H9 (cell line): ENCODE measurements at regions not wholly inside any gene's neighbourhood (a gene's known extent, or its start where the extent isn't known, plus 50 kb on each side); places are given as distances from the start of the nearest gene placed in this dataset.

Experiments
- DNase-seq: peaks from one replicate; pipeline ENCODE4 v3.0.0-alpha.2; 2017
- H2AFZ ChIP-seq: one replicate; pipeline ENCODE4 v1.6.1; 2013; ENCODE audit warnings: mild to moderate bottlenecking, low read length, control low read depth, moderate library complexity
- H2AK5ac ChIP-seq: 2 replicates; pipeline ENCODE4 v1.6.1; 2013; ENCODE audit warnings: low read length, control low read depth, mixed read lengths; ENCODE audit not compliant: insufficient read length
- H2BK120ac ChIP-seq: one replicate; pipeline ENCODE4 v1.6.1; 2013; ENCODE audit warnings: low read depth, mild to moderate bottlenecking, low read length, control low read depth, inconsistent platforms; ENCODE audit not compliant: poor library complexity, severe bottlenecking
- H2BK12ac ChIP-seq: 2 replicates; pipeline ENCODE4 v1.6.1; 2013; ENCODE audit warnings: low read length, control low read depth, mixed read lengths, low read depth; ENCODE audit not compliant: insufficient read length
- H2BK15ac ChIP-seq: 2 replicates; pipeline ENCODE4 v1.6.1; 2013; ENCODE audit warnings: low read depth, low read length, control low read depth
- H2BK20ac ChIP-seq: one replicate; pipeline ENCODE4 v1.6.1; 2013; ENCODE audit warnings: low read depth, mild to moderate bottlenecking, low read length, control low read depth, inconsistent platforms; ENCODE audit not compliant: poor library complexity, severe bottlenecking
- H2BK5ac ChIP-seq: 2 replicates; pipeline ENCODE4 v1.6.1; 2013; ENCODE audit warnings: low read length, control low read depth, mixed read lengths; ENCODE audit not compliant: insufficient read length
- H3K14ac ChIP-seq: 2 replicates; pipeline ENCODE4 v1.6.1; 2013; ENCODE audit warnings: low read length, control low read depth; ENCODE audit not compliant: insufficient read depth
- H3K18ac ChIP-seq: 2 replicates; pipeline ENCODE4 v1.6.1; 2013; ENCODE audit warnings: low read depth, mild to moderate bottlenecking, mixed read lengths, low read length, control low read depth; ENCODE audit not compliant: insufficient read length
- H3K23ac ChIP-seq: 2 replicates; pipeline ENCODE4 v1.6.1; 2013; ENCODE audit warnings: low read length, control low read depth, mixed read lengths, low read depth; ENCODE audit not compliant: insufficient read length
- H3K23me2 ChIP-seq: 2 replicates; pipeline ENCODE4 v1.6.1; 2013; ENCODE audit warnings: low read depth, mild to moderate bottlenecking, mixed read lengths, low read length, control low read depth; ENCODE audit not compliant: insufficient read length, poor library complexity, severe bottlenecking
- H3K27ac ChIP-seq: 2 replicates; pipeline ENCODE4 v1.5.1; 2013; ENCODE audit warnings: low read length, control low read depth, mixed read lengths, low read depth; ENCODE audit not compliant: insufficient read length
- H3K27me3 ChIP-seq: 2 replicates; pipeline ENCODE4 v1.6.1; 2013; ENCODE audit warnings: low read length, control low read depth, inconsistent platforms; ENCODE audit not compliant: insufficient read depth
- H3K4ac ChIP-seq: 2 replicates; pipeline ENCODE4 v1.6.1; 2013; ENCODE audit warnings: low read depth, mild to moderate bottlenecking, control low read depth, inconsistent platforms, low read length, moderate library complexity
- H3K4me1 ChIP-seq: 2 replicates; pipeline ENCODE4 v1.6.1; 2013; ENCODE audit warnings: low read length, control low read depth, inconsistent platforms; ENCODE audit not compliant: insufficient read depth
- H3K4me2 ChIP-seq: 2 replicates; pipeline ENCODE4 v1.6.1; 2013; ENCODE audit warnings: low read length, control low read depth, mixed read lengths; ENCODE audit not compliant: insufficient read length, insufficient read depth
- H3K56ac ChIP-seq: 2 replicates; pipeline ENCODE4 v1.6.1; 2013; ENCODE audit warnings: low read depth, mild to moderate bottlenecking, mixed read lengths, low read length, control low read depth; ENCODE audit not compliant: insufficient read length
- H3K79me1 ChIP-seq: 2 replicates; pipeline ENCODE4 v1.6.1; 2013; ENCODE audit warnings: low read depth, mild to moderate bottlenecking, moderate library complexity, low read length, control low read depth, inconsistent platforms; ENCODE audit not compliant: insufficient read depth, poor library complexity, severe bottlenecking
- H3K79me2 ChIP-seq: 2 replicates; pipeline ENCODE4 v1.6.1; 2013; ENCODE audit warnings: low read length, control low read depth, inconsistent platforms; ENCODE audit not compliant: insufficient read depth
- H3K9ac ChIP-seq: 2 replicates; pipeline ENCODE4 v1.6.1; 2013; ENCODE audit warnings: low read length, control low read depth, mixed read lengths; ENCODE audit not compliant: insufficient read length; ENCODE audit errors: extremely low read depth
- H3K9me3 ChIP-seq: one replicate; pipeline ENCODE4 v1.6.1; 2013; ENCODE audit warnings: low read depth, low read length, inconsistent platforms; ENCODE audit not compliant: control insufficient read depth
- H3T11ph ChIP-seq: one replicate; pipeline ENCODE4 v1.6.1; 2013; ENCODE audit warnings: mild to moderate bottlenecking, low read length, control low read depth, inconsistent platforms
- H4K20me1 ChIP-seq: one replicate; pipeline ENCODE4 v1.6.1; 2013; ENCODE audit not compliant: control insufficient read depth, insufficient read length, insufficient read depth
- H4K5ac ChIP-seq: 2 replicates; pipeline ENCODE4 v1.6.1; 2013; ENCODE audit warnings: low read depth, mild to moderate bottlenecking, mixed read lengths, low read length, control low read depth; ENCODE audit not compliant: insufficient read length
- H4K8ac ChIP-seq: replicated peaks from 2 replicates; pipeline ENCODE4 v1.6.1; 2013; ENCODE audit warnings: low read length, control low read depth, mixed read lengths, low read depth; ENCODE audit not compliant: insufficient read length
- H4K91ac ChIP-seq: 2 replicates; pipeline ENCODE4 v1.6.1; 2013; ENCODE audit warnings: low read depth, mild to moderate bottlenecking, moderate library complexity, mixed read lengths, low read length, control low read depth; ENCODE audit not compliant: insufficient read length
- H3K27ac Mint-ChIP-seq, 3 experiments: 2 replicates in 2 of 3; 3 replicates in 1 of 3; pipeline ENCODE4 v1.8.0; 2020 to 2021; ENCODE audit warnings: mixed read lengths in 3 of 3, mild to moderate bottlenecking in 1 of 3, moderate library complexity in 1 of 3
- H3K27me3 Mint-ChIP-seq: 2 replicates; pipeline ENCODE4 v1.8.0; 2021; ENCODE audit warnings: low read depth, mild to moderate bottlenecking, moderate library complexity, mixed read lengths
- H3K36me3 Mint-ChIP-seq, 3 experiments: 2 replicates in 2 of 3; 3 replicates in 1 of 3; pipeline ENCODE4 v1.8.0; 2020 to 2021; ENCODE audit warnings: low read depth in 3 of 3, mixed read lengths in 3 of 3; ENCODE audit not compliant: insufficient read depth in 1 of 3
- H3K4me1 Mint-ChIP-seq, 2 experiments: 2 replicates each; pipeline ENCODE4 v1.8.0; 2020; ENCODE audit warnings: mixed read lengths in 2 of 2
- H3K4me3 Mint-ChIP-seq, 2 experiments: 2 replicates in 1 of 2; 3 replicates in 1 of 2; pipeline ENCODE4 v1.8.0; 2020 to 2021; ENCODE audit warnings: mild to moderate bottlenecking in 2 of 2, mixed read lengths in 2 of 2, moderate library complexity in 1 of 2
- H3K9me3 Mint-ChIP-seq, 2 experiments: 2 replicates in 1 of 2; 3 replicates in 1 of 2; pipeline ENCODE4 v1.8.0; 2020; ENCODE audit warnings: mild to moderate bottlenecking in 2 of 2, mixed read lengths in 2 of 2, moderate library complexity in 1 of 2
- CTCF ChIP-seq: fragments of 200-600 bp; sonication (generic); conservative IDR thresholded peaks from 3 replicates; pipeline ENCODE4 v1.8.0; 2021; ENCODE audit warnings: antibody characterized with exemption, mild to moderate bottlenecking
- WGBS: extraction: QIAGEN DNeasy Blood & Tissue Kit; methylation state at CpG from one replicate; pipeline ENCODE4 v1.1.7; 2013; ENCODE audit warnings: missing lambda C conversion rate, low lambda C conversion rate, mixed read lengths; ENCODE audit not compliant: insufficient read length; ENCODE audit errors: extremely low coverage; 5-methylcytosine and 5-hydroxymethylcytosine counted together

DNA sequence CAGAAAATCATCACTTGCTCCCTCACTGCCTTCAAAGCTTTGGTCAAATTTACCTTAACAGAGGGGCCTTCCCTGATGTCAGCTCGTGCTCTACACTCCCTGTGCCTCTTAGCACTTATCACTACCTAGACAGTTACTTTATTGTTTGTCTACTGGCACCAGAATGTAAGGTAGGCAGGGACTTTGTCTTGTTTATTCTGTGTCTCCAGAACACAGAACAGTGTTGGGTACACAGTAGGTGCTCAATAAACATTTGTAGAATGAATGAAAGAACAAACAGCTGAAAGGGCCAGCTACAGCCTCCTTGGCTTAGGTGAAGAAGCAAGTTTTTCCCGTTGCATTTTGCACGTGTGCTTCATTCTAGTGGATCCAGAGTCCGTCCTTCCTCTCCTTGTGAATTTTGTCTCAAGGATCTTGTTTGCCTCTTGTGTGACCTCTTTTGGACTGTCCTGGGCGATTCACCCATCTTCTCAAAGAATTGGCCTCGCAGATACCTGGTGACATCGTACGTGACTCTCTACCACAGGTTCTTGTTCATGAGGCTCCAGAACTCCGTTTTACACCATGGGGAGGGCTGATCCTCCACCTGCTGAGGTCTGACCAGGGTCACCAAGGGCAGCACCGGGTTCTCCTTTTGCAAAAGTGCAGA lies 84.2 kb upstream of the ARMC2 start:
- no peak overlapping the region for H4K5ac ChIP-seq
- H3K9ac ChIP-seq: no peak overlapping the region
- H3K56ac ChIP-seq: no peak overlapping the region
- no CpG with 5 or more reads among the region's 10 CpGs for WGBS
- DNase-seq: no peak
- no peak overlapping the region for H3K4ac ChIP-seq
- H3K9me3 ChIP-seq: no peaks in the 10 kb centered on the region
- no peak overlapping the region for H3K23ac ChIP-seq
- no peaks in the 10 kb centered on the region for H3K9me3 Mint-ChIP-seq
- H3K27me3 ChIP-seq: no peaks in the 10 kb centered on the region
- no peak overlapping the region for H3K27ac ChIP-seq
- no peak for TF ChIP-seq CTCF
- H3K14ac ChIP-seq: no peak overlapping the region
- no peak overlapping the region for H2BK5ac ChIP-seq
- no peak overlapping the region for H2BK120ac ChIP-seq
- no peak overlapping the region for H4K8ac ChIP-seq
- no peak overlapping the region for H2AK5ac ChIP-seq
- H3T11ph ChIP-seq: no peak overlapping the region
- H2BK20ac ChIP-seq: no peak overlapping the region
- H3K36me3 Mint-ChIP-seq: no peaks in the 10 kb centered on the region; a peak in 1 of 7 replicates
- no peak overlapping the region for H2AFZ ChIP-seq
- H3K4me2 ChIP-seq: no peak overlapping the region
- no peaks in the 10 kb centered on the region for H4K20me1 ChIP-seq
- H4K91ac ChIP-seq: no peak overlapping the region
- no peak overlapping the region for H2BK12ac ChIP-seq
- H3K4me3 Mint-ChIP-seq: no peak overlapping the region
- peaks cover 25% of the 10 kb centered on the region for H3K27me3 Mint-ChIP-seq
- H3K18ac ChIP-seq: no peak overlapping the region
- H3K27ac Mint-ChIP-seq: no peak overlapping the region
- peaks cover 6% of the 10 kb centered on the region; the same call in 1 of the 2 replicates for H3K4me1 ChIP-seq
- H2BK15ac ChIP-seq: no peak overlapping the region
- no peaks in the 10 kb centered on the region for H3K23me2 ChIP-seq
- H3K79me2 ChIP-seq: no peaks in the 10 kb centered on the region
- H3K4me1 Mint-ChIP-seq: peaks cover 21 to 25% of the 10 kb centered on the region in 2 experiments
- no peaks in the 10 kb centered on the region for H3K79me1 ChIP-seq
